ENCODE measurements at regions not wholly inside any gene's neighbourhood (a gene's known extent, or its start where the extent isn't known, plus 50 kb on each side); places are given as distances from the start of the nearest gene placed in this dataset.

GRCh38 chr1:195520757-195521156 lies 1087.5 kb downstream of the KCNT2 start:
- no peak overlapping the region for H3K4me3 ChIP-seq (ENCODE audit: control insufficient read depth, low read depth, low read length)
- TF ChIP-seq CTCF (IDR thresholded peaks at IDR 0.05; ENCODE audit: control insufficient read depth, insufficient read depth, low read depth, low read length, missing control alignments): no peak
- DNase-seq (ENCODE audit: low read depth): no peak

- H3K4me3 ChIP-seq (ENCODE audit: control insufficient read depth, low read depth, low read length): no peak overlapping the region
- no peak for TF ChIP-seq CTCF (IDR thresholded peaks at IDR 0.05; ENCODE audit: control insufficient read depth, insufficient read depth, low read depth, low read length, missing control alignments)
- no peak for DNase-seq (ENCODE audit: low read depth)
These were observed 1092.2 kb downstream of the KCNT2 start for GRCh38 chr1:195516036-195516435.

GRCh38 chr1:195511501-195511900 lies 1096.7 kb downstream of the KCNT2 start:
- no peak for DNase-seq (ENCODE audit: low read depth)
- no peak for TF ChIP-seq CTCF (IDR thresholded peaks at IDR 0.05; ENCODE audit: control insufficient read depth, insufficient read depth, low read depth, low read length, missing control alignments)
- no peak overlapping the region for H3K4me3 ChIP-seq (ENCODE audit: control insufficient read depth, low read depth, low read length)

- H3K4me3 ChIP-seq (ENCODE audit: control insufficient read depth, low read depth, low read length): no peak overlapping the region
- DNase-seq (ENCODE audit: low read depth): no peak
- TF ChIP-seq CTCF (IDR thresholded peaks at IDR 0.05; ENCODE audit: control insufficient read depth, insufficient read depth, low read depth, low read length, missing control alignments): no peak
These were observed 1107.1 kb downstream of the KCNT2 start for GRCh38 chr1:195501118-195501517.

- DNase-seq (ENCODE audit: low read depth): no peak
These were observed 1112.3 kb downstream of the KCNT2 start for GRCh38 chr1:195495720-195496635.

GRCh38 chr1:195482137-195482536 lies 1126.1 kb downstream of the KCNT2 start:
- no peak for TF ChIP-seq CTCF (IDR thresholded peaks at IDR 0.05; ENCODE audit: control insufficient read depth, insufficient read depth, low read depth, low read length, missing control alignments)
- no peak for DNase-seq (ENCODE audit: low read depth)
- H3K4me3 ChIP-seq (ENCODE audit: control insufficient read depth, low read depth, low read length): no peak overlapping the region

More at GRCh38 chr1:195495720-195496635, 1112.3 kb downstream of the KCNT2 start:
- TF ChIP-seq CTCF (IDR thresholded peaks at IDR 0.05; ENCODE audit: control insufficient read depth, insufficient read depth, low read depth, low read length, missing control alignments): no peak
- no peak overlapping the region for H3K4me3 ChIP-seq (ENCODE audit: control insufficient read depth, low read depth, low read length)

All from AG09309 (cell line).